ENCODE measurements at regions not wholly inside any gene's neighbourhood (a gene's known extent, or its start where the extent isn't known, plus 50 kb on each side); places are given as distances from the start of the nearest gene placed in this dataset.

GRCh38 chr7:119758254-119758653 is 514.7 kb upstream of the KCND2 start:
- no peak for TF ChIP-seq CTCF (IDR thresholded peaks at IDR 0.05)
- no peak for TF ChIP-seq POLR2AphosphoS5 (IDR thresholded peaks at IDR 0.05)
- no peak for TF ChIP-seq POLR2A (IDR thresholded peaks at IDR 0.05)
- intact Hi-C loops (cut with DNase I; ENCODE audit: low total_unique reads) = no loop called here
- no peak for DNase-seq (ENCODE audit: low spot score in 2 of 2)
- no peak overlapping the region for H3K4me3 ChIP-seq
- no peaks in the 10 kb centered on the region for H3K36me3 ChIP-seq
- no peak overlapping the region for H3K27ac ChIP-seq
- H3K4me1 ChIP-seq = no peaks in the 10 kb centered on the region
- no peaks in the 10 kb centered on the region for H3K27me3 ChIP-seq
- no peaks in the 10 kb centered on the region for H3K9me3 ChIP-seq

- H3K27ac ChIP-seq = no peak overlapping the region
- no peaks in the 10 kb centered on the region for H3K9me3 ChIP-seq
- no peak for DNase-seq (ENCODE audit: low spot score in 2 of 2)
- no peaks in the 10 kb centered on the region for H3K27me3 ChIP-seq
- no peak overlapping the region for H3K4me3 ChIP-seq
- intact Hi-C loops (cut with DNase I; ENCODE audit: low total_unique reads) = no loop called here
- TF ChIP-seq POLR2A (IDR thresholded peaks at IDR 0.05) (no peak), POLR2AphosphoS5 (IDR thresholded peaks at IDR 0.05) (no peak), CTCF (IDR thresholded peaks at IDR 0.05) (no peak)
- no peaks in the 10 kb centered on the region for H3K4me1 ChIP-seq
- no peaks in the 10 kb centered on the region for H3K36me3 ChIP-seq
These were observed 511.2 kb upstream of the KCND2 start for GRCh38 chr7:119761776-119762175.

GRCh38 chr7:119782286-119782685 is 490.7 kb upstream of the KCND2 start:
- no peaks in the 10 kb centered on the region for H3K9me3 ChIP-seq
- DNase-seq (ENCODE audit: low spot score in 2 of 2) = no peak

DNA sequence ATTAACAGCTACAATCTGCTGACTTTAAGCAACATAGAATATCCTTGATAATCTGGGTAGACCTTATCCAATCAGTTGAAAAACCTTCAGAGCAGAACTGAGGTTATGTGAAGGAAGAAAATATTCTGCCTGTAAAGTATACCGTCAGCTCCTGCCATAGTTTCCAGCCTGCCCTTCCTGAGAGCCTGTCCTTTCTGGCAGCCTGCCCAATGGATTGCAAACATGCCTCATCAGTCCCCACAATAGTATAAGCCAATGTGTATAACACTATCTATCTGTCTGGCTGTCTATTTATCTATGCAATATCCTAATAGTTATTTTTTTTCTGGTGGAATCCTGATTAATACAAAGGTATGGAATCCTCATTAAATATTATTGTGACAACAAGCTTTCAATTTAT is 489.2 kb upstream of the KCND2 start:
- Histone ChIP-seq H3K9me3 (no peaks in the 10 kb centered on the region), H3K4me3 (no peak overlapping the region), H3K27me3 (no peaks in the 10 kb centered on the region), H3K27ac (no peak overlapping the region), H3K36me3 (no peaks in the 10 kb centered on the region), H3K4me1 (no peaks in the 10 kb centered on the region)
- TF ChIP-seq CTCF (IDR thresholded peaks at IDR 0.05) (no peak), POLR2A (IDR thresholded peaks at IDR 0.05) (no peak), POLR2AphosphoS5 (IDR thresholded peaks at IDR 0.05) (no peak)
- intact Hi-C loops (cut with DNase I; ENCODE audit: low total_unique reads) = no loop called here
- no peak for DNase-seq (ENCODE audit: low spot score in 2 of 2)

More at GRCh38 chr7:119782286-119782685, 490.7 kb upstream of the KCND2 start:
- Histone ChIP-seq H3K27me3 (no peaks in the 10 kb centered on the region), H3K36me3 (no peaks in the 10 kb centered on the region), H3K4me1 (no peaks in the 10 kb centered on the region), H3K27ac (no peak overlapping the region), H3K4me3 (no peak overlapping the region)
- intact Hi-C loops (cut with DNase I; ENCODE audit: low total_unique reads) = no loop called here
- TF ChIP-seq POLR2A (IDR thresholded peaks at IDR 0.05) = no peak
- no peak for TF ChIP-seq CTCF (IDR thresholded peaks at IDR 0.05)

DNA sequence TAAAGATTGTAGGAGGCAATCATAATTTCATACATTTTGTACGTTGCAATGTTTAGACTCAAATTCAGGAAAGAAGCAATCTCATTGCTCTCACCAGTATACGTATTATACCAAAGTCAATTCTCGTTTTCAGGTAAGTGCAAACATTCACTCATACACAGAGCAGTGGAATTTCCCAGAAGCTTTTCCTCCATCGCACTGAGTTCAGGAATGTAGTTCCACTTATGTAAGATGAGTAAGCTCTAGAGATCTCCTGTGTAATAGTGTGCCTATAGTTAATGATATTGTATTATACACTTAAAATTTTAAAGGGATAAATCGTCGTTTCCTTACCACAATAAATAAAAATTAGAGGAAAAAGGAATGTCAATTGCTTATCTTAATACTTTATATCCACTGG is 470.8 kb upstream of the KCND2 start:
- no peak for DNase-seq (ENCODE audit: low spot score in 2 of 2)
- Histone ChIP-seq H3K9me3 (no peaks in the 10 kb centered on the region), H3K27me3 (no peaks in the 10 kb centered on the region), H3K27ac (no peak overlapping the region), H3K4me3 (no peak overlapping the region), H3K36me3 (no peaks in the 10 kb centered on the region), H3K4me1 (no peaks in the 10 kb centered on the region)
- intact Hi-C loops (cut with DNase I; ENCODE audit: low total_unique reads) = no loop called here
- TF ChIP-seq POLR2A (IDR thresholded peaks at IDR 0.05) = no peak
- TF ChIP-seq CTCF (IDR thresholded peaks at IDR 0.05) = no peak
- TF ChIP-seq POLR2AphosphoS5 (IDR thresholded peaks at IDR 0.05) = no peak

Measured in breast epithelium (tissue), 4 donors.